MM.1S (cell line): ENCODE measurements at regions not wholly inside any gene's neighbourhood (a gene's known extent, or its start where the extent isn't known, plus 50 kb on each side); places are given as distances from the start of the nearest gene placed in this dataset.

Experiments
- DNase-seq: peaks from one replicate; pipeline ENCODE4 v3.0.0-alpha.2; 2015
- H2AFZ ChIP-seq: fragments of 300-600 bp; sonication (generic); 2 replicates; pipeline ENCODE4 v1.6.0; 2016; ENCODE audit warnings: antibody characterized with exemption, low read length
- H3F3A ChIP-seq: fragments of 300-600 bp; sonication (generic); 2 replicates; pipeline ENCODE4 v1.6.1; 2016; ENCODE audit warnings: mild to moderate bottlenecking, antibody characterized with exemption, low read length, moderate library complexity, mixed read lengths; ENCODE audit not compliant: insufficient read depth
- H3K27ac ChIP-seq: fragments of 300-600 bp; sonication (generic); 2 replicates; pipeline ENCODE4 v1.5.1; 2016; ENCODE audit warnings: mild to moderate bottlenecking, low read length
- H3K27me3 ChIP-seq: fragments of 300-600 bp; sonication (generic); replicated peaks from 2 replicates; pipeline ENCODE4 v1.6.0; 2016; ENCODE audit warnings: low read length; ENCODE audit not compliant: insufficient read depth
- H3K36me3 ChIP-seq: fragments of 300-600 bp; sonication (generic); replicated peaks from 2 replicates; pipeline ENCODE4 v1.6.1; 2016; ENCODE audit warnings: mild to moderate bottlenecking, low read length, mixed read lengths; ENCODE audit not compliant: insufficient read depth
- H3K4me1 ChIP-seq: fragments of 300-600 bp; sonication (generic); 2 replicates; pipeline ENCODE4 v1.6.1; 2016; ENCODE audit warnings: low read length, mixed read lengths
- H3K4me2 ChIP-seq: fragments of 300-600 bp; sonication (generic); 2 replicates; pipeline ENCODE4 v1.6.0; 2016; ENCODE audit warnings: low read depth, low read length
- H3K4me3 ChIP-seq: fragments of 300-600 bp; sonication (generic); 2 replicates; pipeline ENCODE4 v1.5.1; 2016; ENCODE audit warnings: low read length, mixed read lengths
- H3K79me2 ChIP-seq: fragments of 300-600 bp; sonication (generic); 2 replicates; pipeline ENCODE4 v1.6.1; 2016; ENCODE audit warnings: mixed run types, low read length, mixed read lengths
- H3K9ac ChIP-seq: fragments of 300-600 bp; sonication (generic); 2 replicates; pipeline ENCODE4 v1.6.1; 2016; ENCODE audit warnings: low read length, mixed read lengths
- H3K9me2 ChIP-seq: fragments of 300-600 bp; sonication (generic); replicated peaks from 2 replicates; pipeline ENCODE4 v1.6.1; 2016; ENCODE audit warnings: mild to moderate bottlenecking, low read length, mixed read lengths; ENCODE audit not compliant: insufficient read depth
- H3K9me3 ChIP-seq: fragments of 300-600 bp; sonication (generic); replicated peaks from 2 replicates; pipeline ENCODE4 v1.6.1; 2016; ENCODE audit warnings: mild to moderate bottlenecking, low read length, mixed read lengths; ENCODE audit not compliant: insufficient read depth
- H4K20me1 ChIP-seq: fragments of 300-600 bp; sonication (generic); 2 replicates; pipeline ENCODE4 v1.6.1; 2016; ENCODE audit warnings: mild to moderate bottlenecking, low read length, moderate library complexity, mixed read lengths; ENCODE audit not compliant: insufficient read depth
- EZH2 ChIP-seq: fragments of 300-600 bp; sonication (generic); optimal IDR thresholded peaks from 2 replicates; pipeline ENCODE3; 2017; ENCODE audit warnings: low read depth, mild to moderate bottlenecking, antibody characterized with exemption, low read length, mixed read lengths
- EZH2phosphoT487 ChIP-seq: fragments of 300-600 bp; sonication (generic); IDR thresholded peaks from 2 replicates; pipeline ENCODE4 v1.6.1; 2018; ENCODE audit warnings: antibody characterized with exemption, low read length
- TF ChIP-seq, protein P1 (sequence below): fragments of 300-600 bp; sonication (generic); IDR thresholded peaks from 2 replicates; pipeline ENCODE4 v1.5.1; 2016; ENCODE audit warnings: antibody characterized with exemption, low read length, mixed read lengths

DNA sequence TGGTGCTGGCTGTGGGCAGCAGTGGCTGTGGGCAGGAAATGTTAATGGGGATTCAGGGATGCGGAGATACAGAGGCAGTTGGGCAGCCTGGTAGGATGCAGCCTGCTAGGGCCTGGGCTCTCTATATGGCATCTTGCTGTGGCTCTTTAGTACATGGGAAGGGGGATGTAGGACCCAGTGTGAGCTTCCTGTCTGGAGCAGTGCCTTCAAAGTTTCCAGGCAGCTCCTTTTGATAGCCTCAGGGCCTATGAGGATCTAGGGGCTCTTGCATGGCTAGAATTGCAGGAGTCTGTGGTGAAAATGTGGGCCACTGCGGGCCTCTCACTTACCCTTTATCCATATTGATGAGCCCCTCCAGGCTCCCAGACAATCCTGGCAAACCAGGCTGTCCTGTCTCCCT lies 213.2 kb upstream of the SNX19 start:
- DNase-seq: no peak
- H3K9me3 ChIP-seq: no peaks in the 10 kb centered on the region
- no peak overlapping the region for H3K4me3 ChIP-seq
- TF ChIP-seq EZH2 (no peak), EZH2phosphoT487 (no peak)
- TF ChIP-seq, protein P1, sequence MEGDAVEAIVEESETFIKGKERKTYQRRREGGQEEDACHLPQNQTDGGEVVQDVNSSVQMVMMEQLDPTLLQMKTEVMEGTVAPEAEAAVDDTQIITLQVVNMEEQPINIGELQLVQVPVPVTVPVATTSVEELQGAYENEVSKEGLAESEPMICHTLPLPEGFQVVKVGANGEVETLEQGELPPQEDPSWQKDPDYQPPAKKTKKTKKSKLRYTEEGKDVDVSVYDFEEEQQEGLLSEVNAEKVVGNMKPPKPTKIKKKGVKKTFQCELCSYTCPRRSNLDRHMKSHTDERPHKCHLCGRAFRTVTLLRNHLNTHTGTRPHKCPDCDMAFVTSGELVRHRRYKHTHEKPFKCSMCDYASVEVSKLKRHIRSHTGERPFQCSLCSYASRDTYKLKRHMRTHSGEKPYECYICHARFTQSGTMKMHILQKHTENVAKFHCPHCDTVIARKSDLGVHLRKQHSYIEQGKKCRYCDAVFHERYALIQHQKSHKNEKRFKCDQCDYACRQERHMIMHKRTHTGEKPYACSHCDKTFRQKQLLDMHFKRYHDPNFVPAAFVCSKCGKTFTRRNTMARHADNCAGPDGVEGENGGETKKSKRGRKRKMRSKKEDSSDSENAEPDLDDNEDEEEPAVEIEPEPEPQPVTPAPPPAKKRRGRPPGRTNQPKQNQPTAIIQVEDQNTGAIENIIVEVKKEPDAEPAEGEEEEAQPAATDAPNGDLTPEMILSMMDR: no peak
- H3F3A ChIP-seq: no peaks in the 10 kb centered on the region
- no peaks in the 10 kb centered on the region for H4K20me1 ChIP-seq
- no peak overlapping the region for H3K9ac ChIP-seq
- H3K9me2 ChIP-seq: no peaks in the 10 kb centered on the region
- no peaks in the 10 kb centered on the region for H3K36me3 ChIP-seq
- H3K4me1 ChIP-seq: no peaks in the 10 kb centered on the region
- no peak overlapping the region for H3K4me2 ChIP-seq
- H3K79me2 ChIP-seq: no peaks in the 10 kb centered on the region
- H2AFZ ChIP-seq: no peak overlapping the region
- H3K27me3 ChIP-seq: no peaks in the 10 kb centered on the region
- no peak overlapping the region for H3K27ac ChIP-seq

DNA sequence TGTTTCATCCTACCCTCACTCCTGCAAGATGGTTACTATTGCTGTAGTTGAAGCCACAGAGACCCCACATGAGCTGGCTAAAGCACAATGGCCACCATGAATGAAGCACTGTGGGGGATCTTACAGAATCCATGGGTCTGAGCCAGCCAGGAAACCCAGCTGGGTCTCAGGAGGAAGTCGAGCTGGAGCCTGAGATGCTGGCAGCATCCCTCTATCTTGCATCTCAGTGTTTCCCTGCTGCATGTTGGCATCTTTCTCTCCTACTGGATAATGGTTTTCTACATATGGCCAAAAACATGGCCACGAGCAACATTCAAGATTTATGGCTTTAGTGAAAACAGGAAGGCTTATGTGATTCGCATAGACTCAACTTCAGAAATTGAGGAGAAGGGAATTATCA lies 219.3 kb upstream of the SNX19 start:
- Histone ChIP-seq H3K4me2 (no peak overlapping the region), H3K9ac (no peak overlapping the region), H3K27me3 (no peaks in the 10 kb centered on the region), H3K27ac (no peak overlapping the region), H3K79me2 (no peaks in the 10 kb centered on the region), H3K36me3 (no peaks in the 10 kb centered on the region), H3K4me3 (no peak overlapping the region), H3F3A (no peaks in the 10 kb centered on the region), H3K9me3 (no peaks in the 10 kb centered on the region), H3K9me2 (no peaks in the 10 kb centered on the region), H2AFZ (no peak overlapping the region), H3K4me1 (no peaks in the 10 kb centered on the region), H4K20me1 (no peaks in the 10 kb centered on the region)
- TF ChIP-seq EZH2phosphoT487: no peak
- DNase-seq: no peak

DNA sequence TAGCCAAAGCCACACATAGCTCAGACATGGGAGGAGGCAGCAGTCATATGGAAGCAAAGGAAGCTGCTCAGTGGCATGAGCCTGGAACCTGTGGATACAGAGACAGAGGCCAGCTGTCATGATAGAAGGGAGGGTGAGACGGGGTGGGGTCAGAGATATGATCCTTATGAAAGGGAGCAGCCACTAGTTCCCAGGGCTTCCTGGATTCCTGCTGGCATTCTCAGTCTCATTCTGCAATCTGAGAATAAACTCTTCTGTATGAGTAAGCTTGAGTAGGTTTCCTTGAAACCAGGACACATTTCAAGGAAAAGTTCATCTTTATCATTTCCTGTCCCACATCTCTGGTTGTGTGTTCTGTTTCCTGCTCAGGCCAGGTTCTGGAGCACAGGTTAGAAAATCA lies 220.2 kb upstream of the SNX19 start:
- no peak overlapping the region for H3K4me2 ChIP-seq
- no peak overlapping the region for H3K4me3 ChIP-seq
- no peaks in the 10 kb centered on the region for H3K27me3 ChIP-seq
- H2AFZ ChIP-seq: no peak overlapping the region
- no peaks in the 10 kb centered on the region for H4K20me1 ChIP-seq
- no peaks in the 10 kb centered on the region for H3K4me1 ChIP-seq
- TF ChIP-seq, protein P1: no peak
- TF ChIP-seq EZH2: no peak
- no peak for TF ChIP-seq EZH2phosphoT487
- no peaks in the 10 kb centered on the region for H3K9me3 ChIP-seq
- H3K9me2 ChIP-seq: no peaks in the 10 kb centered on the region
- no peaks in the 10 kb centered on the region for H3K36me3 ChIP-seq
- no peaks in the 10 kb centered on the region for H3F3A ChIP-seq
- no peak overlapping the region for H3K27ac ChIP-seq
- H3K9ac ChIP-seq: no peak overlapping the region
- no peak for DNase-seq
- no peaks in the 10 kb centered on the region for H3K79me2 ChIP-seq

DNA sequence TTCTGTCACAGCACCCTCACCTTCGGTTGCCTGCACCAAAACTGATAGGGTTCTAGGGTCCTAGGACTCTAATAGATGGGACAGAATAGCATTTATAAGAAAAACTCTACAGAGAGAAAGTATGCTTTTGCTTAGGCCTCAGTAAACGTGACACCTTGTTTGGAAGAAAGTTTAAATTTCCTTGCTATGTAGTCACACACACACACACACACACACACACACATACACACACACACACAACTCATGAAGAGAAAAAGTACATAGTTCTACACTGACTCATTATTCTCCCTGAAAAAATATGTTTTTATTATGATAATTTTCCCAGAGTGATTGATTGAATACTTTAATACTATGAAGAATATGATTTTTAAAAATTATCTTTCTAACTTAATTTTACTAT lies 220.8 kb upstream of the SNX19 start:
- Histone ChIP-seq H4K20me1 (no peaks in the 10 kb centered on the region), H3K4me3 (no peak overlapping the region), H3F3A (no peaks in the 10 kb centered on the region), H3K27me3 (no peaks in the 10 kb centered on the region), H3K4me1 (no peaks in the 10 kb centered on the region), H3K9ac (no peak overlapping the region), H3K9me3 (no peaks in the 10 kb centered on the region), H3K4me2 (no peak overlapping the region), H3K27ac (no peak overlapping the region), H3K36me3 (no peaks in the 10 kb centered on the region), H3K9me2 (no peaks in the 10 kb centered on the region), H3K79me2 (no peaks in the 10 kb centered on the region), H2AFZ (no peak overlapping the region)
- TF ChIP-seq, protein P1: no peak
- no peak for TF ChIP-seq EZH2phosphoT487
- no peak for TF ChIP-seq EZH2
- no peak for DNase-seq
